ENCODE measurements at regions not wholly inside any gene's neighbourhood (a gene's known extent, or its start where the extent isn't known, plus 50 kb on each side); places are given as distances from the start of the nearest gene placed in this dataset.

GRCh38 chr4:32470087-32470585 is 1750.0 kb downstream of the PCDH7 start:
- H3K4me1 ChIP-seq (ENCODE audit: insufficient read depth, low read length) = peaks cover 6% of the 10 kb centered on the region
- H3K9me3 ChIP-seq (ENCODE audit: control insufficient read depth, insufficient read depth, low read length) = no peaks in the 10 kb centered on the region
- H3K9ac ChIP-seq (ENCODE audit: low read depth, low read length) = no peak overlapping the region
- H3K36me3 ChIP-seq (ENCODE audit: insufficient read depth, low read length) = no peaks in the 10 kb centered on the region

GRCh38 chr4:32472918-32473317 is 1752.7 kb downstream of the PCDH7 start:
- H3K9ac ChIP-seq (ENCODE audit: low read depth, low read length) = no peak overlapping the region
- H3K9me3 ChIP-seq (ENCODE audit: control insufficient read depth, insufficient read depth, low read length) = no peaks in the 10 kb centered on the region
- H3K4me1 ChIP-seq (ENCODE audit: insufficient read depth, low read length) = peaks cover 6% of the 10 kb centered on the region
- no peaks in the 10 kb centered on the region for H3K36me3 ChIP-seq (ENCODE audit: insufficient read depth, low read length)

- Histone ChIP-seq H3K36me3 (ENCODE audit: insufficient read depth, low read length) (no peaks in the 10 kb centered on the region), H3K9ac (ENCODE audit: low read depth, low read length) (no peak overlapping the region), H3K4me1 (ENCODE audit: insufficient read depth, low read length) (peaks cover 6% of the 10 kb centered on the region), H3K9me3 (ENCODE audit: control insufficient read depth, insufficient read depth, low read length) (no peaks in the 10 kb centered on the region)
Measured at GRCh38 chr4:32475710-32476109, 1755.5 kb downstream of the PCDH7 start.

- H3K36me3 ChIP-seq (ENCODE audit: insufficient read depth, low read length) = no peaks in the 10 kb centered on the region
- H3K9me3 ChIP-seq (ENCODE audit: control insufficient read depth, insufficient read depth, low read length) = no peaks in the 10 kb centered on the region
- no peak overlapping the region for H3K9ac ChIP-seq (ENCODE audit: low read depth, low read length)
- H3K4me1 ChIP-seq (ENCODE audit: insufficient read depth, low read length) = peaks cover 6% of the 10 kb centered on the region; the same call in 1 of the 2 replicates
Measured at GRCh38 chr4:32477518-32477917, 1757.3 kb downstream of the PCDH7 start.

DNA sequence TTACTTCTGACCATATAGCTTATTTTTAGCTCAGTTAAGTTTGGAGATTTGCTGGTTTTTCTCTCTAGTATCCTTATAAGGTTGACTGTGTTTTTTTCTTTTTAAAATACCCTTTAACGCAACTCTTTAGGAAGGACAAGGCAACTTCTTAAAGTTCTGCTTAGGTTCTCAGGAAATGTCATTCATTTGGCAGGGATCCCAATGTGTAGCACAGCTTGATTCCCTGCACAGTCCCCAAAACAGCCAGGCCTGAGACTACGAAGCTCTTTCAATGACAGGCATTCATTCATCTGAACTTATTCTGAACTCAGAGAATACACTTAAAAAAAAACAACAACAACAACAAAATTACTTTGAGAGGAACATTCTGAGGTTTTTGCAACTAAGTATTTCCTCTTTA is 1765.8 kb downstream of the PCDH7 start:
- no peaks in the 10 kb centered on the region for H3K36me3 ChIP-seq (ENCODE audit: insufficient read depth, low read length)
- H3K9me3 ChIP-seq (ENCODE audit: control insufficient read depth, insufficient read depth, low read length) = no peaks in the 10 kb centered on the region
- H3K4me1 ChIP-seq (ENCODE audit: insufficient read depth, low read length) = no peaks in the 10 kb centered on the region
- no peak overlapping the region for H3K9ac ChIP-seq (ENCODE audit: low read depth, low read length)

- no peaks in the 10 kb centered on the region for H3K9me3 ChIP-seq (ENCODE audit: control insufficient read depth, insufficient read depth, low read length)
- no peaks in the 10 kb centered on the region for H3K36me3 ChIP-seq (ENCODE audit: insufficient read depth, low read length)
- no peaks in the 10 kb centered on the region for H3K4me1 ChIP-seq (ENCODE audit: insufficient read depth, low read length)
- H3K9ac ChIP-seq (ENCODE audit: low read depth, low read length) = no peak overlapping the region
Measured at GRCh38 chr4:32488690-32489089, 1768.5 kb downstream of the PCDH7 start.

- Histone ChIP-seq H3K36me3 (ENCODE audit: insufficient read depth, low read length) (no peaks in the 10 kb centered on the region), H3K9ac (ENCODE audit: low read depth, low read length) (no peak overlapping the region), H3K4me1 (ENCODE audit: insufficient read depth, low read length) (no peaks in the 10 kb centered on the region), H3K9me3 (ENCODE audit: control insufficient read depth, insufficient read depth, low read length) (no peaks in the 10 kb centered on the region)
Measured at GRCh38 chr4:32499171-32499570, 1779.0 kb downstream of the PCDH7 start.

DNA sequence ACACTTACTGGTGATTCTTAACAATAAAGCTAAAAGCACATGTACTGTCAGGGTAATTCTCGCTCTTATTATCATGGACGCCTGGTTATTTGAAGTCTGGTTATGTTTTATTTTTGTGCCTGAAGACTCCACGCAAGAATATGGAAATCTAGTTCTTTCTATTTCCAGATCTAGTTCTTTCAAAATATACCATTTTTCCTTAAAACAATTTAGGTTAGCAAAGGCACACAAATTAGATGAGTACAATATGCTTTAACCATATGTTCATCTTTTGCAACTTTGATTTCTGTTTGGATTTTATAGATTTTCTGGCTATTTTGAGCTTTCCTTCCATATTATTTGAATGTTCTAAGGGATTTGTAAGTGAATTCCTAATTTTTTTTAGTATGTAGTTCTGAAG is 1783.1 kb downstream of the PCDH7 start:
- H3K9me3 ChIP-seq (ENCODE audit: control insufficient read depth, insufficient read depth, low read length) = no peaks in the 10 kb centered on the region
- no peak overlapping the region for H3K9ac ChIP-seq (ENCODE audit: low read depth, low read length)
- no peaks in the 10 kb centered on the region for H3K4me1 ChIP-seq (ENCODE audit: insufficient read depth, low read length)
- H3K36me3 ChIP-seq (ENCODE audit: insufficient read depth, low read length) = no peaks in the 10 kb centered on the region

DNA sequence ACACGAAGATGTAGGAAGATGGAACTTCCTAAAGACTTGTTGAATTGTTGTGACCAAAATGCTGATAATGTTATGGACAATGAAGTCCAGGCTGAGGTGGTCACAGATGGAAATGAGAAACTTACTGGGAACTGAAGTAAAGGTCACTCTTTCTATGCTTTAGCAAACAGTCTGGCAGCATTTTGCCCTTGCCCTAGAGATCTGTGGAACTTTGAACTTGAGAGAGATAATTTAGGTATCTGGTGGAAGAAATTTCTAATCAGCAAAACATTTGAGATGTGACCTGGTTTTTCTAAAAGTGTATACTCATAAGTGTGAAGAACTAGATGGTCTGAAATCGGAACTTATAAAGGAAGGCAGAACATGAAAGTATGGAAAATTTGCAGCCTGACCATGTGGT is 1785.9 kb downstream of the PCDH7 start:
- Histone ChIP-seq H3K4me1 (ENCODE audit: insufficient read depth, low read length) (no peaks in the 10 kb centered on the region), H3K36me3 (ENCODE audit: insufficient read depth, low read length) (no peaks in the 10 kb centered on the region), H3K9me3 (ENCODE audit: control insufficient read depth, insufficient read depth, low read length) (no peaks in the 10 kb centered on the region), H3K9ac (ENCODE audit: low read depth, low read length) (no peak overlapping the region)

DNA sequence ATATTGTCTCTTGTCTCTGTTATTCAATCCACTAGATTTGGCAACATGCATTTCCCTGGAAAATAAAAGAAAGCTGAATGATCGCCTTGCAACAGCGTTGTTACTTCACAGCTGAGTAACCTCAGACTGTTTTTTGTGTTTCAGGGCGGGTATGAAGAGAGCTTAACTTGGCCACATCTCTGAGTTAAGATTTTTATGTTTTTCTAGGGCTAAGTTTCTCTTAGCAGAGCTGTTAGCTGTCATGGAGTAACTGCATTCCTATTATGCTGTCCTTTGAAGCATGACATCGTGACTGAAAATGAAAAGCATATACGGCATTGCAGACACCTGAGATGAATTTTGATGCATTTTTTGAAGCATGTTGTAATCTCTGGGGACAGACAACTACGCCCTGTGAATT is 1798.9 kb downstream of the PCDH7 start:
- no peaks in the 10 kb centered on the region for H3K36me3 ChIP-seq (ENCODE audit: insufficient read depth, low read length)
- no peak overlapping the region for H3K9ac ChIP-seq (ENCODE audit: low read depth, low read length)
- H3K9me3 ChIP-seq (ENCODE audit: control insufficient read depth, insufficient read depth, low read length) = no peaks in the 10 kb centered on the region
- no peaks in the 10 kb centered on the region for H3K4me1 ChIP-seq (ENCODE audit: insufficient read depth, low read length)

GRCh38 chr4:32525420-32525819 is 1805.3 kb downstream of the PCDH7 start:
- Histone ChIP-seq H3K9me3 (ENCODE audit: control insufficient read depth, insufficient read depth, low read length) (no peaks in the 10 kb centered on the region), H3K36me3 (ENCODE audit: insufficient read depth, low read length) (no peaks in the 10 kb centered on the region), H3K4me1 (ENCODE audit: insufficient read depth, low read length) (no peaks in the 10 kb centered on the region), H3K9ac (ENCODE audit: low read depth, low read length) (no peak overlapping the region)

- H3K4me1 ChIP-seq (ENCODE audit: insufficient read depth, low read length) = no peaks in the 10 kb centered on the region
- no peaks in the 10 kb centered on the region for H3K36me3 ChIP-seq (ENCODE audit: insufficient read depth, low read length)
- no peak overlapping the region for H3K9ac ChIP-seq (ENCODE audit: low read depth, low read length)
- H3K9me3 ChIP-seq (ENCODE audit: control insufficient read depth, insufficient read depth, low read length) = no peaks in the 10 kb centered on the region
Measured at GRCh38 chr4:32544846-32545245, 1824.7 kb downstream of the PCDH7 start.

GRCh38 chr4:32551943-32552342 is 1831.8 kb downstream of the PCDH7 start:
- no peaks in the 10 kb centered on the region for H3K36me3 ChIP-seq (ENCODE audit: insufficient read depth, low read length)
- no peaks in the 10 kb centered on the region for H3K9me3 ChIP-seq (ENCODE audit: control insufficient read depth, insufficient read depth, low read length)

DNA sequence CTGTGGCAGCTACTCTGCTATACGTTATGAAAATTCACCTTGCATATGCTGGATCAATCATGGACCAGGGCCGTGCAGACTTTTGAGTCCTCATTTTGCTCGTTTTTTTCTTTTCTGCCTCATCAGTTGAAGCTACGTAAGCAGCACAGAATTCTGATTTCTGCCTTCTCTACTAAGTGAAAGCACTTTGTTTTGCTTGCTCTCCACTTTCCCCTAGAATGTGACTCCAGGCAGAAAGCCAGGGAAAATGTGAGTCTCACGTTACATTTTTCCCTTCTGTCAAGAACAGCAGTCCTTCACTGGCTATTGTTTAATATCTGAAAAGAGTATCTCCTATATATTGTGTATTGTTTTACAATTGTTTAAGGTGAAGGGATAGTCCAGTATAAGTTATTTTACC is 1840.1 kb downstream of the PCDH7 start:
- Histone ChIP-seq H3K36me3 (ENCODE audit: insufficient read depth, low read length) (no peaks in the 10 kb centered on the region), H3K9ac (ENCODE audit: low read depth, low read length) (no peak overlapping the region), H3K4me1 (ENCODE audit: insufficient read depth, low read length) (no peaks in the 10 kb centered on the region), H3K9me3 (ENCODE audit: control insufficient read depth, insufficient read depth, low read length) (no peaks in the 10 kb centered on the region)

More at GRCh38 chr4:32551943-32552342, 1831.8 kb downstream of the PCDH7 start:
- Histone ChIP-seq H3K9ac (ENCODE audit: low read depth, low read length) (no peak overlapping the region), H3K4me1 (ENCODE audit: insufficient read depth, low read length) (no peaks in the 10 kb centered on the region)

GRCh38 chr4:32562010-32562409 is 1841.8 kb downstream of the PCDH7 start:
- H3K4me1 ChIP-seq (ENCODE audit: insufficient read depth, low read length) = no peaks in the 10 kb centered on the region
- no peaks in the 10 kb centered on the region for H3K9me3 ChIP-seq (ENCODE audit: control insufficient read depth, insufficient read depth, low read length)
- no peaks in the 10 kb centered on the region for H3K36me3 ChIP-seq (ENCODE audit: insufficient read depth, low read length)
- H3K9ac ChIP-seq (ENCODE audit: low read depth, low read length) = no peak overlapping the region

DNA sequence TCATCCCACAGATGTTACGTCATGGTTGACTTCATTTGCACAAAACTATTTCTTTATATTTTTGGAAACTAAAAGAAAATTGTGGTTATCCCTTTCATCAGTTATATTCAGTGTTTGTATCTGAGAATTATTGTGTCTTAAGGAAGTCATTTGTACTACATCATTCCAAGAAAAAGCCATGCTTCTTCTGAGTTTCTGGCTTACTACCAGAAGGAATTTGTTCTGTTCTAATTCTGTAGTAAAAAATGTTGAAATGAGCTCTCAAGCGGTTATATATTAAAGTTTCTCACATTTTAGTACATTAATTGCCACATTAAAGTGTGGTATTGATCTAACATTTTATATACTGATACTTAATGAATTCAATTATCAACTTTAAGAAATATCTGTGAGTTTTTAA is 1844.5 kb downstream of the PCDH7 start:
- Histone ChIP-seq H3K9me3 (ENCODE audit: control insufficient read depth, insufficient read depth, low read length) (no peaks in the 10 kb centered on the region), H3K36me3 (ENCODE audit: insufficient read depth, low read length) (no peaks in the 10 kb centered on the region), H3K4me1 (ENCODE audit: insufficient read depth, low read length) (no peaks in the 10 kb centered on the region), H3K9ac (ENCODE audit: low read depth, low read length) (no peak overlapping the region)

All from ES-I3 (cell line).